Liver (tissue), 3 donors: ENCODE measurements at regions not wholly inside any gene's neighbourhood (a gene's known extent, or its start where the extent isn't known, plus 50 kb on each side); places are given as distances from the start of the nearest gene placed in this dataset.

Source experiments
- EGR1 ChIP-seq, 2 donors: IDR thresholded peaks; 2 replicates each; pipeline ENCODE4 v1.6.1; 2016 to 2018; ENCODE audit warnings: antibody characterized with exemption in 2 of 2, low read depth in 2 of 2
- GABPA ChIP-seq, 2 donors: IDR thresholded peaks in 1 of 2; conservative IDR thresholded peaks in 1 of 2; 2 replicates each; pipeline ENCODE4 v1.6.1; 2016; ENCODE audit warnings: antibody characterized with exemption in 2 of 2, mild to moderate bottlenecking in 1 of 2, moderate library complexity in 1 of 2
- JUND ChIP-seq, 2 donors: IDR thresholded peaks; 2 replicates each; pipeline ENCODE4 v1.6.1; 2016; ENCODE audit warnings: antibody characterized with exemption in 2 of 2
- NR2F2 ChIP-seq: IDR thresholded peaks from 2 replicates; pipeline ENCODE4 v1.6.1; 2016; ENCODE audit warnings: antibody characterized with exemption
- RAD21 ChIP-seq, 2 donors: IDR thresholded peaks; 2 replicates each; pipeline ENCODE4 v1.6.1; 2016; ENCODE audit warnings: antibody characterized with exemption in 2 of 2, mild to moderate bottlenecking in 2 of 2
- SP1 ChIP-seq: IDR thresholded peaks from 2 replicates; pipeline ENCODE4 v1.6.1; 2018; ENCODE audit warnings: antibody characterized with exemption, mild to moderate bottlenecking
- TAF1 ChIP-seq: conservative IDR thresholded peaks from 2 replicates; pipeline ENCODE4 v1.6.1; 2016; ENCODE audit warnings: antibody characterized with exemption, mild to moderate bottlenecking
- YY1 ChIP-seq: IDR thresholded peaks from 2 replicates; pipeline ENCODE4 v1.6.1; 2016; ENCODE audit warnings: antibody characterized with exemption, mild to moderate bottlenecking
- TF ChIP-seq, protein P1 (sequence below): fragments of 150-350 bp; IDR thresholded peaks from 2 replicates; pipeline ENCODE4 v1.5.1; 2017; ENCODE audit warnings: improper control_type of control experiment, low read depth, low read length; ENCODE audit not compliant: missing input control
- TF ChIP-seq, protein P2 (sequence below): IDR thresholded peaks from 2 replicates; pipeline ENCODE4 v1.6.1; 2016; ENCODE audit warnings: antibody characterized with exemption
- TF ChIP-seq, protein P3 (sequence below): IDR thresholded peaks from 2 replicates; pipeline ENCODE4 v1.6.1; 2016; ENCODE audit warnings: antibody characterized with exemption, mild to moderate bottlenecking
- TF ChIP-seq, protein P4 (sequence below): IDR thresholded peaks from 2 replicates; pipeline ENCODE4 v1.6.1; 2016; ENCODE audit warnings: antibody characterized with exemption
- TF ChIP-seq, protein P5 (sequence below): IDR thresholded peaks from 2 replicates; pipeline ENCODE4 v1.6.1; 2016; ENCODE audit warnings: antibody characterized with exemption
- donor health status: healthy.
- donor health status: healthy.

DNA sequence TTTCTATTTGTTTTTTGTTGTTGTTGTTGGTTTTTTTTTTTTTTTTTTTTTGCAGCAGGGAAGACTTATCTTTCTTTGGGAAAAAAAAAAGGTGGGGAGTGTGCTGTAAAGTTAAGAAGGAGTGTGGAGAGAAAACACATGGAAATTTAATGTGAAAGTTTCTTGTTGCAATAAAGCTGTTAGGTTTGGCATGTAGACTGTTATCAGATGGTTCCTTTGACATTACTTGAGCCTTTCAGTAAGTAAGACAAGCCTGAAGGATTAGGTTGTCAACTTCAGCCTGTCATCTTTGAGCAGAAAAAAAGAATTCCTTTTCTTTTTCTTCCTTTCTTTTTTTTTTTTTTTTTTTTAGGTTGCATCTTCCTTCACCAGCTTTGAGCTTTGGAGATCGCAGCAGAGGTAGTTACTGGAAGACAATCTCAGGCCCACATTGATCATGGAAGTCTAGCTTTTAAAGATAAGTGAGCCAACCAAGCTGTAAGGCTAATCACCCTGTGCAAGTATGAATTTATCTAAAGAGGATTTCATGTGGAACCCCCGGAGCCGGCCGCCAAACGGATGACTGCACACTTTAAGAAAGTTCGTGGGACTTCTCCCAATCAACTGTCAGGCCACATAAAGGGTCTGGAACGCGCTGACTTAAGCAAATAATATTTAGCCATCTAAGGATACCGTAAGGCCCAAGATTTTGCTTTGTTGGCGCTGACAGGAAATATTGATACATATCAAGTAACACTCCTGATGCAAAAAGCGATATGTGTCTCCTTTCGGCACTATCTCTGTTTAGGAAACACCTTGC lies 1040.1 kb upstream of the NR2F2 start:
- TF ChIP-seq, protein P1, sequence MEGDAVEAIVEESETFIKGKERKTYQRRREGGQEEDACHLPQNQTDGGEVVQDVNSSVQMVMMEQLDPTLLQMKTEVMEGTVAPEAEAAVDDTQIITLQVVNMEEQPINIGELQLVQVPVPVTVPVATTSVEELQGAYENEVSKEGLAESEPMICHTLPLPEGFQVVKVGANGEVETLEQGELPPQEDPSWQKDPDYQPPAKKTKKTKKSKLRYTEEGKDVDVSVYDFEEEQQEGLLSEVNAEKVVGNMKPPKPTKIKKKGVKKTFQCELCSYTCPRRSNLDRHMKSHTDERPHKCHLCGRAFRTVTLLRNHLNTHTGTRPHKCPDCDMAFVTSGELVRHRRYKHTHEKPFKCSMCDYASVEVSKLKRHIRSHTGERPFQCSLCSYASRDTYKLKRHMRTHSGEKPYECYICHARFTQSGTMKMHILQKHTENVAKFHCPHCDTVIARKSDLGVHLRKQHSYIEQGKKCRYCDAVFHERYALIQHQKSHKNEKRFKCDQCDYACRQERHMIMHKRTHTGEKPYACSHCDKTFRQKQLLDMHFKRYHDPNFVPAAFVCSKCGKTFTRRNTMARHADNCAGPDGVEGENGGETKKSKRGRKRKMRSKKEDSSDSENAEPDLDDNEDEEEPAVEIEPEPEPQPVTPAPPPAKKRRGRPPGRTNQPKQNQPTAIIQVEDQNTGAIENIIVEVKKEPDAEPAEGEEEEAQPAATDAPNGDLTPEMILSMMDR: no peak
- TF ChIP-seq YY1 (no peak), NR2F2 (no peak), TAF1 (no peak), RAD21 (IDR thresholded peaks at IDR 0.05) (no peak), GABPA (IDR thresholded peaks at IDR 0.05 in 1 of 2, conservative IDR thresholded peaks at IDR 0.05 in 1 of 2) (no peak), EGR1 (IDR thresholded peaks at IDR 0.05; ENCODE audit: low read depth in 2 of 2) (no peak), JUND (IDR thresholded peaks at IDR 0.05) (no peak), SP1 (no peak)
- TF ChIP-seq, protein P2, sequence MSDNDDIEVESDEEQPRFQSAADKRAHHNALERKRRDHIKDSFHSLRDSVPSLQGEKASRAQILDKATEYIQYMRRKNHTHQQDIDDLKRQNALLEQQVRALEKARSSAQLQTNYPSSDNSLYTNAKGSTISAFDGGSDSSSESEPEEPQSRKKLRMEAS: no peak
- TF ChIP-seq, protein P3, sequence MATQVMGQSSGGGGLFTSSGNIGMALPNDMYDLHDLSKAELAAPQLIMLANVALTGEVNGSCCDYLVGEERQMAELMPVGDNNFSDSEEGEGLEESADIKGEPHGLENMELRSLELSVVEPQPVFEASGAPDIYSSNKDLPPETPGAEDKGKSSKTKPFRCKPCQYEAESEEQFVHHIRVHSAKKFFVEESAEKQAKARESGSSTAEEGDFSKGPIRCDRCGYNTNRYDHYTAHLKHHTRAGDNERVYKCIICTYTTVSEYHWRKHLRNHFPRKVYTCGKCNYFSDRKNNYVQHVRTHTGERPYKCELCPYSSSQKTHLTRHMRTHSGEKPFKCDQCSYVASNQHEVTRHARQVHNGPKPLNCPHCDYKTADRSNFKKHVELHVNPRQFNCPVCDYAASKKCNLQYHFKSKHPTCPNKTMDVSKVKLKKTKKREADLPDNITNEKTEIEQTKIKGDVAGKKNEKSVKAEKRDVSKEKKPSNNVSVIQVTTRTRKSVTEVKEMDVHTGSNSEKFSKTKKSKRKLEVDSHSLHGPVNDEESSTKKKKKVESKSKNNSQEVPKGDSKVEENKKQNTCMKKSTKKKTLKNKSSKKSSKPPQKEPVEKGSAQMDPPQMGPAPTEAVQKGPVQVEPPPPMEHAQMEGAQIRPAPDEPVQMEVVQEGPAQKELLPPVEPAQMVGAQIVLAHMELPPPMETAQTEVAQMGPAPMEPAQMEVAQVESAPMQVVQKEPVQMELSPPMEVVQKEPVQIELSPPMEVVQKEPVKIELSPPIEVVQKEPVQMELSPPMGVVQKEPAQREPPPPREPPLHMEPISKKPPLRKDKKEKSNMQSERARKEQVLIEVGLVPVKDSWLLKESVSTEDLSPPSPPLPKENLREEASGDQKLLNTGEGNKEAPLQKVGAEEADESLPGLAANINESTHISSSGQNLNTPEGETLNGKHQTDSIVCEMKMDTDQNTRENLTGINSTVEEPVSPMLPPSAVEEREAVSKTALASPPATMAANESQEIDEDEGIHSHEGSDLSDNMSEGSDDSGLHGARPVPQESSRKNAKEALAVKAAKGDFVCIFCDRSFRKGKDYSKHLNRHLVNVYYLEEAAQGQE: no peak
- TF ChIP-seq, protein P4, sequence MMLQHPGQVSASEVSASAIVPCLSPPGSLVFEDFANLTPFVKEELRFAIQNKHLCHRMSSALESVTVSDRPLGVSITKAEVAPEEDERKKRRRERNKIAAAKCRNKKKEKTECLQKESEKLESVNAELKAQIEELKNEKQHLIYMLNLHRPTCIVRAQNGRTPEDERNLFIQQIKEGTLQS: no peak
- TF ChIP-seq, protein P5, sequence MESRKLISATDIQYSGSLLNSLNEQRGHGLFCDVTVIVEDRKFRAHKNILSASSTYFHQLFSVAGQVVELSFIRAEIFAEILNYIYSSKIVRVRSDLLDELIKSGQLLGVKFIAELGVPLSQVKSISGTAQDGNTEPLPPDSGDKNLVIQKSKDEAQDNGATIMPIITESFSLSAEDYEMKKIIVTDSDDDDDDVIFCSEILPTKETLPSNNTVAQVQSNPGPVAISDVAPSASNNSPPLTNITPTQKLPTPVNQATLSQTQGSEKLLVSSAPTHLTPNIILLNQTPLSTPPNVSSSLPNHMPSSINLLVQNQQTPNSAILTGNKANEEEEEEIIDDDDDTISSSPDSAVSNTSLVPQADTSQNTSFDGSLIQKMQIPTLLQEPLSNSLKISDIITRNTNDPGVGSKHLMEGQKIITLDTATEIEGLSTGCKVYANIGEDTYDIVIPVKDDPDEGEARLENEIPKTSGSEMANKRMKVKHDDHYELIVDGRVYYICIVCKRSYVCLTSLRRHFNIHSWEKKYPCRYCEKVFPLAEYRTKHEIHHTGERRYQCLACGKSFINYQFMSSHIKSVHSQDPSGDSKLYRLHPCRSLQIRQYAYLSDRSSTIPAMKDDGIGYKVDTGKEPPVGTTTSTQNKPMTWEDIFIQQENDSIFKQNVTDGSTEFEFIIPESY: no peak
